HUDEP-2 (cell line): ENCODE measurements at regions not wholly inside any gene's neighbourhood (a gene's known extent, or its start where the extent isn't known, plus 50 kb on each side); places are given as distances from the start of the nearest gene placed in this dataset.

Experiments used
- DNase-seq, 76 experiments: peaks; one replicate each; lab custom pipeline; 2025; ENCODE audit not compliant: unreplicated experiment in 76 of 76; lab: John Stamatoyannopoulos, UW

- DNase-seq = peak in 13 of 76 experiments; percentile 2 to 23 (median 11)
These were observed 141.1 kb downstream of the RGS9 start for GRCh38 chr17:65278050-65278819.

- DNase-seq = no peak
These were observed 140.4 kb downstream of the RGS9 start for GRCh38 chr17:65277576-65277975.
